ENCODE measurements at regions not wholly inside any gene's neighbourhood (a gene's known extent, or its start where the extent isn't known, plus 50 kb on each side); places are given as distances from the start of the nearest gene placed in this dataset.

DNA sequence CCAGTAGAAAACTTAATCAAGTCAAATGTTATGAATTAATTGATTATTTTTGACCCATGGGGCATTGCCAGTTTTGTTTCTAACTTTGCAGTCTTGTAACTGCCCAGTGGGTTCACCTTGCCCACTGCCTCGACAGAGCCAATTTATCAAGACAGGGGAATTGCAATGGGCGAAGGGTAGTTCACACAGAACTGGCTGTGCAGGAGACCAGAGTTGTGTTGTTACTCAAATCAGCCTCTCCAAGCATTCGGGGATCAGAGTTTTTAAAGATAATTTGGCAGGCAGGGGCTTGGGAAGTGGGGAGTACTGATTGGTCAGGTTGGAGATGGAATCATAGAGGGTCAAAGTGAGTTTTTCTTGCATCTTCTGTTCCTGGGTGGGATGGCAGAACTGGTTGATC is 168.5 kb upstream of the COPS8 start:
- H3K4me3 ChIP-seq (ENCODE audit: low read length): no peak overlapping the region
- H3K9me3 ChIP-seq (ENCODE audit: low read length): no peaks in the 10 kb centered on the region
- no peak overlapping the region for H3K27ac ChIP-seq (ENCODE audit: low read length)
- TF ChIP-seq SMC3 (conservative IDR thresholded peaks at IDR 0.05; ENCODE audit: poor library complexity): no peak
- TF ChIP-seq POLR2AphosphoS5 (IDR thresholded peaks at IDR 0.05): no peak
- TF ChIP-seq TAF1 (IDR thresholded peaks at IDR 0.05; ENCODE audit: low read depth): no peak
- no peak for TF ChIP-seq RAD21 (conservative IDR thresholded peaks at IDR 0.05)
- H3K79me2 ChIP-seq (replicated peaks; ENCODE audit: insufficient read depth, low read length): no peaks in the 10 kb centered on the region
- no peak overlapping the region for H3K4me2 ChIP-seq (ENCODE audit: low read length)
- H3K36me3 ChIP-seq (ENCODE audit: insufficient read depth, low read length): no peaks in the 10 kb centered on the region
- H3K9me2 ChIP-seq (ENCODE audit: insufficient read depth, low read length): no peaks in the 10 kb centered on the region
- no peak overlapping the region for H2AFZ ChIP-seq (ENCODE audit: low read depth, low read length)
- H4K20me1 ChIP-seq (ENCODE audit: insufficient read depth): no peaks in the 10 kb centered on the region
- H3K27me3 ChIP-seq (ENCODE audit: insufficient read depth, low read depth, low read length): no peaks in the 10 kb centered on the region
- no peak overlapping the region for H3K9ac ChIP-seq (ENCODE audit: low read length)
- no peaks in the 10 kb centered on the region for H3F3A ChIP-seq (ENCODE audit: insufficient read depth, low read length, poor library complexity, severe bottlenecking)

DNA sequence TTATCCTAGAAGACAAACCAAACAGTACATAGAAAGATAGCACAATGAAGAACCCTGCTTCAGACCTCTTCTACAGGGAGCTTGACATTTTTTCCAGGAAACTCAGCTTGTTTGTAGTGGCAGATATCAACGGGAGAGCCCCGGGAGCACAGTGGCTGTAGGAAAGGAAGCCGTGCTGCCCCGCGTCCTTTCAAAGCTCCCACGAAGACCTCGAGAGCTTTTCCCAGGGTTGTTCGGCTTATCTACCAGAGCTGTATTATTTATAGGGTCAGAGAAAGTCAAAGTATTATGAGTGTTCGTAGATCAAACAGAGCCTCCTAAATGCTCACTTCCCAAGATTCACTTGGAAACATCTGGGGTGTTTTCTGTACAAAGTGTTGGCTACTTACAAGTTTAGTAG is 167.1 kb upstream of the COPS8 start:
- no peaks in the 10 kb centered on the region for H4K20me1 ChIP-seq (ENCODE audit: insufficient read depth)
- no peaks in the 10 kb centered on the region for H3F3A ChIP-seq (ENCODE audit: insufficient read depth, low read length, poor library complexity, severe bottlenecking)
- no peak for TF ChIP-seq TAF1 (IDR thresholded peaks at IDR 0.05; ENCODE audit: low read depth)
- no peak for TF ChIP-seq MXI1 (conservative IDR thresholded peaks at IDR 0.05; ENCODE audit: poor library complexity, severe bottlenecking)
- TF ChIP-seq, protein P1, sequence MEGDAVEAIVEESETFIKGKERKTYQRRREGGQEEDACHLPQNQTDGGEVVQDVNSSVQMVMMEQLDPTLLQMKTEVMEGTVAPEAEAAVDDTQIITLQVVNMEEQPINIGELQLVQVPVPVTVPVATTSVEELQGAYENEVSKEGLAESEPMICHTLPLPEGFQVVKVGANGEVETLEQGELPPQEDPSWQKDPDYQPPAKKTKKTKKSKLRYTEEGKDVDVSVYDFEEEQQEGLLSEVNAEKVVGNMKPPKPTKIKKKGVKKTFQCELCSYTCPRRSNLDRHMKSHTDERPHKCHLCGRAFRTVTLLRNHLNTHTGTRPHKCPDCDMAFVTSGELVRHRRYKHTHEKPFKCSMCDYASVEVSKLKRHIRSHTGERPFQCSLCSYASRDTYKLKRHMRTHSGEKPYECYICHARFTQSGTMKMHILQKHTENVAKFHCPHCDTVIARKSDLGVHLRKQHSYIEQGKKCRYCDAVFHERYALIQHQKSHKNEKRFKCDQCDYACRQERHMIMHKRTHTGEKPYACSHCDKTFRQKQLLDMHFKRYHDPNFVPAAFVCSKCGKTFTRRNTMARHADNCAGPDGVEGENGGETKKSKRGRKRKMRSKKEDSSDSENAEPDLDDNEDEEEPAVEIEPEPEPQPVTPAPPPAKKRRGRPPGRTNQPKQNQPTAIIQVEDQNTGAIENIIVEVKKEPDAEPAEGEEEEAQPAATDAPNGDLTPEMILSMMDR (IDR thresholded peaks at IDR 0.05; ENCODE audit: poor library complexity, severe bottlenecking): no peak
- TF ChIP-seq POLR2AphosphoS5 (IDR thresholded peaks at IDR 0.05): no peak
- TF ChIP-seq EP300 (conservative IDR thresholded peaks at IDR 0.05; ENCODE audit: poor library complexity, severe bottlenecking): no peak
- TF ChIP-seq RAD21 (conservative IDR thresholded peaks at IDR 0.05): no peak
- TF ChIP-seq, protein P2, sequence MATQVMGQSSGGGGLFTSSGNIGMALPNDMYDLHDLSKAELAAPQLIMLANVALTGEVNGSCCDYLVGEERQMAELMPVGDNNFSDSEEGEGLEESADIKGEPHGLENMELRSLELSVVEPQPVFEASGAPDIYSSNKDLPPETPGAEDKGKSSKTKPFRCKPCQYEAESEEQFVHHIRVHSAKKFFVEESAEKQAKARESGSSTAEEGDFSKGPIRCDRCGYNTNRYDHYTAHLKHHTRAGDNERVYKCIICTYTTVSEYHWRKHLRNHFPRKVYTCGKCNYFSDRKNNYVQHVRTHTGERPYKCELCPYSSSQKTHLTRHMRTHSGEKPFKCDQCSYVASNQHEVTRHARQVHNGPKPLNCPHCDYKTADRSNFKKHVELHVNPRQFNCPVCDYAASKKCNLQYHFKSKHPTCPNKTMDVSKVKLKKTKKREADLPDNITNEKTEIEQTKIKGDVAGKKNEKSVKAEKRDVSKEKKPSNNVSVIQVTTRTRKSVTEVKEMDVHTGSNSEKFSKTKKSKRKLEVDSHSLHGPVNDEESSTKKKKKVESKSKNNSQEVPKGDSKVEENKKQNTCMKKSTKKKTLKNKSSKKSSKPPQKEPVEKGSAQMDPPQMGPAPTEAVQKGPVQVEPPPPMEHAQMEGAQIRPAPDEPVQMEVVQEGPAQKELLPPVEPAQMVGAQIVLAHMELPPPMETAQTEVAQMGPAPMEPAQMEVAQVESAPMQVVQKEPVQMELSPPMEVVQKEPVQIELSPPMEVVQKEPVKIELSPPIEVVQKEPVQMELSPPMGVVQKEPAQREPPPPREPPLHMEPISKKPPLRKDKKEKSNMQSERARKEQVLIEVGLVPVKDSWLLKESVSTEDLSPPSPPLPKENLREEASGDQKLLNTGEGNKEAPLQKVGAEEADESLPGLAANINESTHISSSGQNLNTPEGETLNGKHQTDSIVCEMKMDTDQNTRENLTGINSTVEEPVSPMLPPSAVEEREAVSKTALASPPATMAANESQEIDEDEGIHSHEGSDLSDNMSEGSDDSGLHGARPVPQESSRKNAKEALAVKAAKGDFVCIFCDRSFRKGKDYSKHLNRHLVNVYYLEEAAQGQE (IDR thresholded peaks at IDR 0.05; ENCODE audit: borderline replicate concordance): no peak
- TF ChIP-seq EZH2 (IDR thresholded peaks at IDR 0.05; ENCODE audit: borderline replicate concordance, insufficient read depth, low read length, poor library complexity, severe bottlenecking): no peak
- no peak for TF ChIP-seq SMC3 (conservative IDR thresholded peaks at IDR 0.05; ENCODE audit: poor library complexity)
- no peak overlapping the region for H3K4me2 ChIP-seq (ENCODE audit: low read length)
- no peaks in the 10 kb centered on the region for H3K36me3 ChIP-seq (ENCODE audit: insufficient read depth, low read length)
- H2AFZ ChIP-seq (ENCODE audit: low read depth, low read length): no peak overlapping the region
- H3K9ac ChIP-seq (ENCODE audit: low read length): no peak overlapping the region
- H3K27ac ChIP-seq (ENCODE audit: low read length): no peak overlapping the region
- no peak overlapping the region for H3K4me3 ChIP-seq (ENCODE audit: low read length)
- no peaks in the 10 kb centered on the region for H3K79me2 ChIP-seq (replicated peaks; ENCODE audit: insufficient read depth, low read length)
- H3K9me2 ChIP-seq (ENCODE audit: insufficient read depth, low read length): no peaks in the 10 kb centered on the region
- H3K27me3 ChIP-seq (ENCODE audit: insufficient read depth, low read depth, low read length): no peaks in the 10 kb centered on the region
- H3K9me3 ChIP-seq (ENCODE audit: low read length): no peaks in the 10 kb centered on the region

DNA sequence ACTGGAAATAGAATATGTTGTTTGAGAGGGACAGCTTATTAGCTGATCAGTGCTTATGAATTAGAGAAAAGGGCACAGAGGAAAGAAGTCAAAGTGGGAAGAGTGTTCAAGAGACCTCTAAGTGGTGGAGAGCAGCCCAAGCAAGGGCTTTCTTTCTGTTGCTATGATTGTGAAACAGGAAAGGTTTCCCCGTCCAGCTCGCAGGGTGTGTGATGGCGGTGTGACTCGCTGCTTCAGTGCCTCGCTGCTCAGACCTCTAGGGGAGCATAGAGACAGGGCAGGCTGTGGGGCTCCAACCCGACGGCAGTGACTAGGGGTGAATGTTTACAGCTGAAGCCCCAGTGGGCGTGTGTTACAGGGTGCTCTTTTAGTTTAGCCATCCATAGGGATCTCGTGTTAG is 166.5 kb upstream of the COPS8 start:
- no peaks in the 10 kb centered on the region for H3K27me3 ChIP-seq (ENCODE audit: insufficient read depth, low read depth, low read length)
- H3K27ac ChIP-seq (ENCODE audit: low read length): no peak overlapping the region
- H3K36me3 ChIP-seq (ENCODE audit: insufficient read depth, low read length): no peaks in the 10 kb centered on the region
- H3K4me2 ChIP-seq (ENCODE audit: low read length): no peak overlapping the region
- no peaks in the 10 kb centered on the region for H3F3A ChIP-seq (ENCODE audit: insufficient read depth, low read length, poor library complexity, severe bottlenecking)
- no peaks in the 10 kb centered on the region for H4K20me1 ChIP-seq (ENCODE audit: insufficient read depth)
- no peak overlapping the region for H3K9ac ChIP-seq (ENCODE audit: low read length)
- H3K79me2 ChIP-seq (replicated peaks; ENCODE audit: insufficient read depth, low read length): no peaks in the 10 kb centered on the region
- H3K9me3 ChIP-seq (ENCODE audit: low read length): no peaks in the 10 kb centered on the region
- no peak overlapping the region for H3K4me3 ChIP-seq (ENCODE audit: low read length)
- H2AFZ ChIP-seq (ENCODE audit: low read depth, low read length): no peak overlapping the region
- TF ChIP-seq, protein P2 (IDR thresholded peaks at IDR 0.05; ENCODE audit: borderline replicate concordance): no peak
- no peak for TF ChIP-seq MXI1 (conservative IDR thresholded peaks at IDR 0.05; ENCODE audit: poor library complexity, severe bottlenecking)
- no peak for TF ChIP-seq SMC3 (conservative IDR thresholded peaks at IDR 0.05; ENCODE audit: poor library complexity)
- no peak for TF ChIP-seq EP300 (conservative IDR thresholded peaks at IDR 0.05; ENCODE audit: poor library complexity, severe bottlenecking)
- TF ChIP-seq RAD21 (conservative IDR thresholded peaks at IDR 0.05): no peak
- TF ChIP-seq TAF1 (IDR thresholded peaks at IDR 0.05; ENCODE audit: low read depth): no peak
- TF ChIP-seq, protein P1 (IDR thresholded peaks at IDR 0.05; ENCODE audit: poor library complexity, severe bottlenecking): no peak
- TF ChIP-seq POLR2AphosphoS5 (IDR thresholded peaks at IDR 0.05): no peak
- TF ChIP-seq EZH2 (IDR thresholded peaks at IDR 0.05; ENCODE audit: borderline replicate concordance, insufficient read depth, low read length, poor library complexity, severe bottlenecking): no peak
- no peaks in the 10 kb centered on the region for H3K9me2 ChIP-seq (ENCODE audit: insufficient read depth, low read length)

Measured in neural cell (in vitro differentiated cells).